HL-60 (cell line): ENCODE measurements at regions not wholly inside any gene's neighbourhood (a gene's known extent, or its start where the extent isn't known, plus 50 kb on each side); places are given as distances from the start of the nearest gene placed in this dataset.

Experiments used
- DNase-seq, 2 experiments: peaks; one replicate each; pipeline ENCODE4 v3.0.0-alpha.2; 2010 to 2020; ENCODE audit warnings: low read depth in 1 of 2, low spot score in 1 of 2
- H3K27ac ChIP-seq: fragments of 250-450 bp; sonication (Bioruptor Pico); replicated peaks from 2 replicates; pipeline ENCODE4 v1.5.1; 2020; ENCODE audit warnings: mild to moderate bottlenecking, moderate library complexity
- H3K27me3 ChIP-seq: fragments of 250-450 bp; sonication (Bioruptor Pico); 2 replicates; pipeline ENCODE4 v1.5.1; 2021; ENCODE audit warnings: mild to moderate bottlenecking, moderate library complexity; ENCODE audit not compliant: insufficient read depth, poor library complexity, severe bottlenecking
- H3K4me3 ChIP-seq: replicated peaks from 2 replicates; pipeline ENCODE4 v1.5.1; 2011; ENCODE audit warnings: mild to moderate bottlenecking, control low read depth, low read length; ENCODE audit not compliant: insufficient read depth
- CTCF ChIP-seq: IDR thresholded peaks from one replicate; pipeline ENCODE4 v1.5.1; 2011; ENCODE audit warnings: low read length, control low read depth, inconsistent platforms; ENCODE audit not compliant: insufficient read depth
- GABPA ChIP-seq: IDR thresholded peaks from 2 replicates; pipeline ENCODE4 v1.6.1; 2012; ENCODE audit warnings: low read depth
- POLR2AphosphoS5 ChIP-seq: IDR thresholded peaks from 2 replicates; pipeline ENCODE4 v1.6.1; 2012; ENCODE audit warnings: low read depth
- REST ChIP-seq: IDR thresholded peaks from 2 replicates; pipeline ENCODE4 v1.6.1; 2012; ENCODE audit warnings: low read depth; ENCODE audit not compliant: insufficient replicate concordance
- SPI1 ChIP-seq: IDR thresholded peaks from 2 replicates; pipeline ENCODE4 v1.6.1; 2012; ENCODE audit warnings: low read depth, mild to moderate bottlenecking, borderline replicate concordance

- TF ChIP-seq POLR2AphosphoS5 = no peak
- no peak for TF ChIP-seq CTCF
- no peak for TF ChIP-seq GABPA
- TF ChIP-seq REST = no peak
- TF ChIP-seq SPI1 = no peak
- H3K27ac ChIP-seq = no peak overlapping the region
- no peaks in the 10 kb centered on the region for H3K27me3 ChIP-seq
- H3K4me3 ChIP-seq = no peak overlapping the region
- no peak for DNase-seq
These were observed 278.8 kb upstream of the PLXNA2 start for GRCh38 chr1:208523007-208523406.

GRCh38 chr1:208524376-208524775 is 280.2 kb upstream of the PLXNA2 start:
- Histone ChIP-seq H3K27ac (no peak overlapping the region), H3K27me3 (no peaks in the 10 kb centered on the region), H3K4me3 (no peak overlapping the region)
- no peak for TF ChIP-seq POLR2AphosphoS5
- TF ChIP-seq CTCF = no peak
- no peak for DNase-seq

- no peak for DNase-seq
- no peak overlapping the region for H3K27ac ChIP-seq
- H3K27me3 ChIP-seq = no peaks in the 10 kb centered on the region
- TF ChIP-seq REST = no peak
- TF ChIP-seq CTCF = no peak
- no peak for TF ChIP-seq SPI1
- no peak for TF ChIP-seq GABPA
- TF ChIP-seq POLR2AphosphoS5 = no peak
- no peak overlapping the region for H3K4me3 ChIP-seq
These were observed 280.7 kb upstream of the PLXNA2 start for GRCh38 chr1:208524925-208525324.

GRCh38 chr1:208525417-208525816 is 281.2 kb upstream of the PLXNA2 start:
- H3K4me3 ChIP-seq = no peak overlapping the region
- DNase-seq = no peak
- no peaks in the 10 kb centered on the region for H3K27me3 ChIP-seq
- no peak for TF ChIP-seq GABPA
- no peak for TF ChIP-seq SPI1
- no peak for TF ChIP-seq POLR2AphosphoS5
- TF ChIP-seq CTCF = no peak
- TF ChIP-seq REST = no peak
- H3K27ac ChIP-seq = no peak overlapping the region
